ENCODE measurements at regions not wholly inside any gene's neighbourhood (a gene's known extent, or its start where the extent isn't known, plus 50 kb on each side); places are given as distances from the start of the nearest gene placed in this dataset.

DNA sequence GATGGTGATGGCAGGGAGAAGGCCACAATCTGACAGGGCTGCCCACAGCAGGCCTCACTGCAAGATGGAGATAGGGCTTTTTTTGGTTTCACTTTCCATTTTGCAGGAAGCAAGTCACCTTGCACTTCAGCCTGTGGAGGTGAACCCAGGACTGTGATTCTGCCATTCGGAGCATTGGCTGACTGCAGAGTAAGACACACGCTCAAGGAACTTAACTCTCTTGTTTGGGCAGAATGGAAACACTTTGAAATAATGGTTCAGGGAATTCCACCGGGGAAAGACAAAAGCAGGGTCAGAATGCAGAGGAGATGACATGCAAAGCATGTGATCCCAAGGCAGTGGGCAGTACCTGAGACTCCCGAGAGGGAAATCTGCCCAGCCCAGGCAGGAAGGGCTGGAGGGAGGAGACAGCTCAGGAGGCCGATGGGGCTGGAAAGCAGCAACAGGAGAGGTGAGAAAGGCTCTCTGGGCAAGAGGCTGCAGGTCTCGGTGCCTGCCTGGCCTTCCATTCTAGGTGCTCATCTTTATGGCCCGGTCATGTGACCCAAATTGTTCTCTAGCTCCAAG lies 58.7 kb upstream of the PRMT8 start:
- peak overlapping the region; percentile 36 to 48 for H3K27ac ChIP-seq (ENCODE audit: low read depth in 2 of 2, low read length in 2 of 2)
- peak overlapping the region in 1 of 2 donors; percentile 34 for H3K9ac ChIP-seq (ENCODE audit: low read depth in 1 of 2, low read length in 2 of 2)
- peaks cover 0 to 10% of the 10 kb centered on the region in 2 donors for H3K4me1 ChIP-seq (ENCODE audit: control insufficient read depth in 2 of 2, insufficient read depth in 2 of 2, low read length in 2 of 2)
- H3K36me3 ChIP-seq (ENCODE audit: control insufficient read depth in 2 of 2, insufficient read depth in 2 of 2, low read length in 2 of 2) = no peaks in the 10 kb centered on the region
- H3K4me3 ChIP-seq (ENCODE audit: low read length in 2 of 2) = peak overlapping the region in 1 of 2 donors; percentile 44
- H3K27me3 ChIP-seq (ENCODE audit: control insufficient read depth in 2 of 2, insufficient read depth in 2 of 2, low read length in 2 of 2) = no peaks in the 10 kb centered on the region
- H3K9me3 ChIP-seq (ENCODE audit: control insufficient read depth in 2 of 2, low read length in 2 of 2) = no peaks in the 10 kb centered on the region

DNA sequence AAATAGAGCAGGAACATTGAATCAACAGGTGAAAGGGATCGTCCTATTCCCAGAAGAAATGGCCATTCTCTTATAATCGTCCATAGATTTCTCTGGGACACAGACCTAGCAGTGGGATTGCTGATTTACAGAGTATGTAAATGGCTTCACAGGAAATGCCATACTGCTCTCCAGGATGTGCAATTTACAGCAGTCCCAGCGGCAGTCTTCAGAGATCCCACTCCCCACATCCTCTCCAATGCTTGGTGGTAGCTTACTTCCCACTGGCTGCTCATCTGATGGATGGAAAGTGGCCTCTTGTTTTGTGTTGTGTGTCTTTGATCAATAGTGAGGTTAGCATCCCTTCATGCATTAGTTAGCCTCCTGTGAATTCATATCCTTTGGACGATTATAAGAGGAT lies 58.1 kb upstream of the PRMT8 start:
- H3K27ac ChIP-seq (ENCODE audit: low read depth in 2 of 2, low read length in 2 of 2) = no peak overlapping the region
- H3K36me3 ChIP-seq (ENCODE audit: control insufficient read depth in 2 of 2, insufficient read depth in 2 of 2, low read length in 2 of 2) = no peaks in the 10 kb centered on the region
- no peaks in the 10 kb centered on the region for H3K27me3 ChIP-seq (ENCODE audit: control insufficient read depth in 2 of 2, insufficient read depth in 2 of 2, low read length in 2 of 2)
- H3K9ac ChIP-seq (ENCODE audit: low read depth in 1 of 2, low read length in 2 of 2) = no peak overlapping the region
- no peak overlapping the region for H3K4me3 ChIP-seq (ENCODE audit: low read length in 2 of 2)
- peaks cover 0 to 10% of the 10 kb centered on the region in 2 donors for H3K4me1 ChIP-seq (ENCODE audit: control insufficient read depth in 2 of 2, insufficient read depth in 2 of 2, low read length in 2 of 2)
- no peaks in the 10 kb centered on the region for H3K9me3 ChIP-seq (ENCODE audit: control insufficient read depth in 2 of 2, low read length in 2 of 2)

GRCh38 chr12:3436461-3437065 lies 54.4 kb upstream of the PRMT8 start:
- H3K36me3 ChIP-seq (ENCODE audit: control insufficient read depth in 2 of 2, insufficient read depth in 2 of 2, low read length in 2 of 2) = no peaks in the 10 kb centered on the region
- H3K27ac ChIP-seq (ENCODE audit: low read depth in 2 of 2, low read length in 2 of 2) = no peak overlapping the region
- no peaks in the 10 kb centered on the region for H3K27me3 ChIP-seq (ENCODE audit: control insufficient read depth in 2 of 2, insufficient read depth in 2 of 2, low read length in 2 of 2)

DNA sequence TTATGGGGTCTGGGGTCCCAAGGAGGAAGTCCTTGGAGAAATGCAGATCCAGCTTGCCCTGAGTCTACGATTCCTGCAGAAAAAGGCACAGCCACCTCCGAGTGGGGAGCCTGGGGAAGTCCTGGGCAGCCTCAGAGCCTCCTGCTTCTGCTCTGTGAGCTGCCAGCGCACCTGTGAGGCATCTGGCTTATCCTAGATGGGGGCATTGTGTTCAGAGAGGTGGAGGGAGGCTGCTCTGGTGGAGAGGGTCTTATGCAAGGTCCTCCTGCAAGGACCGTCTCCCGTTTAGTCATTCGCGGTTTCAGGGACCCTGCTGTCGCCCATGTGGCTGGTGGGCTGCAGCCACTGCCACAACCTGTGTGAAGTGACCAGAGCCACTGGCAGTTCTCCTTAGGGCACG lies 53.0 kb upstream of the PRMT8 start:
- H3K27ac ChIP-seq (ENCODE audit: low read depth in 2 of 2, low read length in 2 of 2) = no peak overlapping the region
- H3K4me1 ChIP-seq (ENCODE audit: control insufficient read depth in 2 of 2, insufficient read depth in 2 of 2, low read length in 2 of 2) = no peaks in the 10 kb centered on the region
- no peaks in the 10 kb centered on the region for H3K27me3 ChIP-seq (ENCODE audit: control insufficient read depth in 2 of 2, insufficient read depth in 2 of 2, low read length in 2 of 2)
- H3K4me3 ChIP-seq (ENCODE audit: low read length in 2 of 2) = no peak overlapping the region
- no peak overlapping the region for H3K9ac ChIP-seq (ENCODE audit: low read depth in 1 of 2, low read length in 2 of 2)
- H3K9me3 ChIP-seq (ENCODE audit: control insufficient read depth in 2 of 2, low read length in 2 of 2) = no peaks in the 10 kb centered on the region
- no peaks in the 10 kb centered on the region for H3K36me3 ChIP-seq (ENCODE audit: control insufficient read depth in 2 of 2, insufficient read depth in 2 of 2, low read length in 2 of 2)

More at GRCh38 chr12:3436461-3437065, 54.4 kb upstream of the PRMT8 start:
- H3K4me3 ChIP-seq (ENCODE audit: low read length in 2 of 2) = no peak overlapping the region
- H3K4me1 ChIP-seq (ENCODE audit: control insufficient read depth in 2 of 2, insufficient read depth in 2 of 2, low read length in 2 of 2) = peaks cover 0 to 10% of the 10 kb centered on the region in 2 donors
- no peaks in the 10 kb centered on the region for H3K9me3 ChIP-seq (ENCODE audit: control insufficient read depth in 2 of 2, low read length in 2 of 2)
- H3K9ac ChIP-seq (ENCODE audit: low read depth in 1 of 2, low read length in 2 of 2) = no peak overlapping the region

DNA sequence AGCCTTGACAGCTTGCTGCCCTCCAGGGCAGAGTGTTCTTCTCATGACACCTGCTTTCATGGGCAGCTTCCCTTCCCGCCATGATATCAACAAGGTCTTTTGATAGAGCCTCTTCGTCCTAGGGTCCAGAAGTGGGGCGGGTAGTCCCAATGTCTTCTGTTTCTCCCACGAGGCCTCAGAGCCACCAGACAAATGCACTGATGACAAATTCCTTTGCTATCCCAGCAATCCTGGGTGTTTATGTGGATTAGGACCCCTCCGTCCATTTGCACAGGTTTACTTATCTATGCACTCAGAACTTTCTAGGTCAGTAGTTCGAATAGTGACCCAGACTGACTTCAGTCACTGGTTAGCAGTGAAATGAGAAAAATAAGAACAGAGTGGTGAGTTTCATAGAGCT lies 52.6 kb upstream of the PRMT8 start:
- Histone ChIP-seq H3K27me3 (ENCODE audit: control insufficient read depth in 2 of 2, insufficient read depth in 2 of 2, low read length in 2 of 2) (no peaks in the 10 kb centered on the region), H3K27ac (ENCODE audit: low read depth in 2 of 2, low read length in 2 of 2) (no peak overlapping the region), H3K4me1 (ENCODE audit: control insufficient read depth in 2 of 2, insufficient read depth in 2 of 2, low read length in 2 of 2) (no peaks in the 10 kb centered on the region), H3K36me3 (ENCODE audit: control insufficient read depth in 2 of 2, insufficient read depth in 2 of 2, low read length in 2 of 2) (no peaks in the 10 kb centered on the region), H3K9ac (ENCODE audit: low read depth in 1 of 2, low read length in 2 of 2) (no peak overlapping the region), H3K4me3 (ENCODE audit: low read length in 2 of 2) (no peak overlapping the region), H3K9me3 (ENCODE audit: control insufficient read depth in 2 of 2, low read length in 2 of 2) (no peaks in the 10 kb centered on the region)
